ENCODE measurements at regions not wholly inside any gene's neighbourhood (a gene's known extent, or its start where the extent isn't known, plus 50 kb on each side); places are given as distances from the start of the nearest gene placed in this dataset.

DNA sequence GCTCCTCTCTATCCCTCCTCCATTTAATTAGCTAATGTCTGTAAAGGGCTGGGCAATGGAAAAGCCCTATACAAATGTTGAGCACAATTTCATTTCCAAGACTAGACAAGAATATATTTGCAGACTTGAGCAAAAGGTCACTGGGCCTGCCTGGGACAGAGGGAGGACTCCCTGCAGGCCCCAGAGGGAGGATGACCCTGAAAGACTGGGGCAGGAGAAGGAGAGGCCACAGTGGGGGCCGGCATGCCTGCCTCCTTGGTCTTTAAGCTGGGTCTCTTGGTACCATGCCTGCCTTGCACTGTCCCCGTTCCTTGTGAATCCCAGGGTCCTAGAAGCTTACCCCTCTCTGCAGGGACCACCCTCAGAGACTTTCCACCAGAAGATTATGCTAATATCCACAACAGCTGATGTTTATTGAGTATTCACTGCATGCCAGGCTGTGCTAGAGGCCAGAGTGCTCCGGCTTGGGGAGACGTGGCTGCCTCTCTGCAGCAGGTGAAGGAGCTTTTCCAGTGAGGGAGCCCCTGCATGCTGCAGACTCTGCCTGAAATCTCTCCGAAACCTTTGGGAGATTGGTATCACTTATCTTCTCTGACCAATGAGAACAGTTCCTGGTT, 72.7 kb upstream of the HSPA9 start:
- TF ChIP-seq NFE2L1 (CRISPR knock-in tag; IDR thresholded peaks at IDR 0.05), result no peak
- no peak for TF ChIP-seq TEAD4 (CRISPR knock-in tag; IDR thresholded peaks at IDR 0.05)
- TF ChIP-seq, protein P1, sequence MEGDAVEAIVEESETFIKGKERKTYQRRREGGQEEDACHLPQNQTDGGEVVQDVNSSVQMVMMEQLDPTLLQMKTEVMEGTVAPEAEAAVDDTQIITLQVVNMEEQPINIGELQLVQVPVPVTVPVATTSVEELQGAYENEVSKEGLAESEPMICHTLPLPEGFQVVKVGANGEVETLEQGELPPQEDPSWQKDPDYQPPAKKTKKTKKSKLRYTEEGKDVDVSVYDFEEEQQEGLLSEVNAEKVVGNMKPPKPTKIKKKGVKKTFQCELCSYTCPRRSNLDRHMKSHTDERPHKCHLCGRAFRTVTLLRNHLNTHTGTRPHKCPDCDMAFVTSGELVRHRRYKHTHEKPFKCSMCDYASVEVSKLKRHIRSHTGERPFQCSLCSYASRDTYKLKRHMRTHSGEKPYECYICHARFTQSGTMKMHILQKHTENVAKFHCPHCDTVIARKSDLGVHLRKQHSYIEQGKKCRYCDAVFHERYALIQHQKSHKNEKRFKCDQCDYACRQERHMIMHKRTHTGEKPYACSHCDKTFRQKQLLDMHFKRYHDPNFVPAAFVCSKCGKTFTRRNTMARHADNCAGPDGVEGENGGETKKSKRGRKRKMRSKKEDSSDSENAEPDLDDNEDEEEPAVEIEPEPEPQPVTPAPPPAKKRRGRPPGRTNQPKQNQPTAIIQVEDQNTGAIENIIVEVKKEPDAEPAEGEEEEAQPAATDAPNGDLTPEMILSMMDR (IDR thresholded peaks at IDR 0.05), result no peak
- TF ChIP-seq GABPB1 (CRISPR knock-in tag; IDR thresholded peaks at IDR 0.05), result no peak
- no peak for TF ChIP-seq ZBTB21 (CRISPR knock-in tag; IDR thresholded peaks at IDR 0.05; ENCODE audit: borderline replicate concordance)
- TF ChIP-seq NR2C2 (CRISPR knock-in tag; IDR thresholded peaks at IDR 0.05), result no peak
- no peak for TF ChIP-seq NFYB (CRISPR knock-in tag; conservative IDR thresholded peaks at IDR 0.05; ENCODE audit: low read depth)
